ENCODE measurements at regions not wholly inside any gene's neighbourhood (a gene's known extent, or its start where the extent isn't known, plus 50 kb on each side); places are given as distances from the start of the nearest gene placed in this dataset.

GRCh38 chr2:62561586-62561985 lies 55.6 kb upstream of the TMEM17 start:
- no peaks in the 10 kb centered on the region for H3K9me3 ChIP-seq
- intact Hi-C loops (cut with DNase I): no loop called here
- no peak overlapping the region for H3K27ac ChIP-seq
- TF ChIP-seq POLR2AphosphoS5 (IDR thresholded peaks at IDR 0.05; ENCODE audit: insufficient read depth in 1 of 2, low read depth in 1 of 2): no peak
- H3K4me3 ChIP-seq: no peak overlapping the region
- no peaks in the 10 kb centered on the region for H3K36me3 ChIP-seq
- no peaks in the 10 kb centered on the region for H3K27me3 ChIP-seq
- DNase-seq (ENCODE audit: extremely low spot score in 2 of 2): no peak
- H3K4me1 ChIP-seq: no peaks in the 10 kb centered on the region

GRCh38 chr2:62559582-62559981 lies 53.6 kb upstream of the TMEM17 start:
- TF ChIP-seq POLR2AphosphoS5 (IDR thresholded peaks at IDR 0.05; ENCODE audit: insufficient read depth in 1 of 2, low read depth in 1 of 2) (no peak), POLR2A (IDR thresholded peaks at IDR 0.05) (no peak), CTCF (IDR thresholded peaks at IDR 0.05) (no peak)
- no peak for DNase-seq (ENCODE audit: extremely low spot score in 2 of 2)
- Histone ChIP-seq H3K27ac (no peak overlapping the region), H3K4me1 (no peaks in the 10 kb centered on the region), H3K27me3 (no peaks in the 10 kb centered on the region), H3K4me3 (no peak overlapping the region), H3K9me3 (no peaks in the 10 kb centered on the region), H3K36me3 (no peaks in the 10 kb centered on the region)
- intact Hi-C loops (cut with DNase I): no loop called here

DNA sequence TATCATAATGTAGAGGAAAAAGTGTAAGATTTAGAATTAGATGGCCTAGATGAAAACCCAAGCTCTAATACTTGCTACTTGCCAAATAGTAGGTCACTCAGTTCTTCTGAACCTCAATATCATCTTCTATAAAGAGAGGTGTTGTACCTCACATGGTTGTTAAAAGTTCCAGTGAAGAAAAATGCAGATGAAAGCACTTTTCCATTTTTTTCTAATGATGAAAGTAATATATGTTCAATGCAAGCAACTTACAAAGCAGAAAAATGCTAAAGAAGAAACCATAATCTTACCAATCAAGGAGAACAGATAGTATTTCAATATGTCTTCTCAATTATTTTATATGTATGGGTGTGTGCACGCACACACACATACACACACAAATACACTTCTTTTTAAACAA lies 52.7 kb upstream of the TMEM17 start:
- intact Hi-C loops (cut with DNase I): no loop called here
- no peaks in the 10 kb centered on the region for H3K36me3 ChIP-seq
- H3K9me3 ChIP-seq: no peaks in the 10 kb centered on the region
- H3K4me1 ChIP-seq: no peaks in the 10 kb centered on the region
- no peaks in the 10 kb centered on the region for H3K27me3 ChIP-seq
- no peak for TF ChIP-seq CTCF (IDR thresholded peaks at IDR 0.05)
- no peak for TF ChIP-seq POLR2AphosphoS5 (IDR thresholded peaks at IDR 0.05; ENCODE audit: insufficient read depth in 1 of 2, low read depth in 1 of 2)
- TF ChIP-seq POLR2A (IDR thresholded peaks at IDR 0.05): no peak
- no peak for DNase-seq (ENCODE audit: extremely low spot score in 2 of 2)
- no peak overlapping the region for H3K4me3 ChIP-seq
- H3K27ac ChIP-seq: no peak overlapping the region

GRCh38 chr2:62556086-62556485 lies 50.1 kb upstream of the TMEM17 start:
- no peak for TF ChIP-seq POLR2AphosphoS5 (IDR thresholded peaks at IDR 0.05; ENCODE audit: insufficient read depth in 1 of 2, low read depth in 1 of 2)
- TF ChIP-seq CTCF (IDR thresholded peaks at IDR 0.05): no peak
- no peak for TF ChIP-seq POLR2A (IDR thresholded peaks at IDR 0.05)
- Histone ChIP-seq H3K27ac (no peak overlapping the region), H3K4me1 (no peaks in the 10 kb centered on the region), H3K9me3 (no peaks in the 10 kb centered on the region), H3K4me3 (no peak overlapping the region), H3K27me3 (no peaks in the 10 kb centered on the region), H3K36me3 (no peaks in the 10 kb centered on the region)
- intact Hi-C loops (cut with DNase I): no loop called here
- DNase-seq (ENCODE audit: extremely low spot score in 2 of 2): no peak
